ENCODE measurements at regions not wholly inside any gene's neighbourhood (a gene's known extent, or its start where the extent isn't known, plus 50 kb on each side); places are given as distances from the start of the nearest gene placed in this dataset.

DNA sequence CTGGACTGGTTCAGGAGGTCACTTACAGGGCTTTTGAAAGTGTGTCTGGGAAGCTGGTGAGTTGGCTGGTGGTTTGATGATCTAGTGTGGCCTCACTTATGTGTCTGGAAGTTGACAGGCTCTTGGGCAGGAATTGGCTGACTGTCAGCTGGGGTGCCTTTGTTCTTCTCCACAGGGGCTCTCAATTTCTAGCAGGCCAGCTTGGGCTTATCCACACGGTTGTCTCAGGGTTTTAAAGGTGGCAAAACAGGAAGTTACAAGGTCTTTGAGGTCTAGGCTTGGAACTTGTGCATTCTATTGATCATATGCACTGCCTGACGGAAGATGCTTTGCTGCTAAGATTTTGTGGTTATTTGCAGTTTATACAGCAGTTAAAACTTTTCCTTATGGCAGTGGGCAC is 52.0 kb upstream of the CELF4 start:
- DNase-seq (no peak), ATAC-seq (no peak)
- WGBS, 4 donors, result 20 to 63% (median 46%) methylated on average over 2 of the region's 2 CpGs
- H3K4me1 ChIP-seq, result no peaks in the 10 kb centered on the region
- H3K36me3 ChIP-seq, result no peaks in the 10 kb centered on the region
- H3K27ac ChIP-seq, result no peak overlapping the region
- peaks cover 0 to 6% (median 0%) of the 10 kb centered on the region in 9 donors for H3K27me3 ChIP-seq
- H3K4me3 ChIP-seq, result no peak overlapping the region
- H3K9me3 ChIP-seq, result no peaks in the 10 kb centered on the region
- TF ChIP-seq, protein P1, sequence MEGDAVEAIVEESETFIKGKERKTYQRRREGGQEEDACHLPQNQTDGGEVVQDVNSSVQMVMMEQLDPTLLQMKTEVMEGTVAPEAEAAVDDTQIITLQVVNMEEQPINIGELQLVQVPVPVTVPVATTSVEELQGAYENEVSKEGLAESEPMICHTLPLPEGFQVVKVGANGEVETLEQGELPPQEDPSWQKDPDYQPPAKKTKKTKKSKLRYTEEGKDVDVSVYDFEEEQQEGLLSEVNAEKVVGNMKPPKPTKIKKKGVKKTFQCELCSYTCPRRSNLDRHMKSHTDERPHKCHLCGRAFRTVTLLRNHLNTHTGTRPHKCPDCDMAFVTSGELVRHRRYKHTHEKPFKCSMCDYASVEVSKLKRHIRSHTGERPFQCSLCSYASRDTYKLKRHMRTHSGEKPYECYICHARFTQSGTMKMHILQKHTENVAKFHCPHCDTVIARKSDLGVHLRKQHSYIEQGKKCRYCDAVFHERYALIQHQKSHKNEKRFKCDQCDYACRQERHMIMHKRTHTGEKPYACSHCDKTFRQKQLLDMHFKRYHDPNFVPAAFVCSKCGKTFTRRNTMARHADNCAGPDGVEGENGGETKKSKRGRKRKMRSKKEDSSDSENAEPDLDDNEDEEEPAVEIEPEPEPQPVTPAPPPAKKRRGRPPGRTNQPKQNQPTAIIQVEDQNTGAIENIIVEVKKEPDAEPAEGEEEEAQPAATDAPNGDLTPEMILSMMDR (IDR thresholded peaks at IDR 0.05), result no peak
- no peak for TF ChIP-seq POLR2A (IDR thresholded peaks at IDR 0.05)
- intact Hi-C loops (cut with DNase I), result no loop called here

MicroRNA genes in the stretch of these regions (microRNA counts, 767-probe panel; counts per million panel counts)
- 349 to 1,120 counts per million in 2 donors for microRNA hsa-miR-924

Small RNAs in the stretch of these regions (microRNA-seq; reads per million reads assigned to microRNA genes)
- gene MIR4318, result 0 reads per million in 4 donors
- gene MIR5583-1, result 0 reads per million in 4 donors
- 0 reads per million in 4 donors for gene MIR5583-2
- 0 reads per million in 4 donors for gene MIR924
